HG02973 (cell line): ENCODE measurements at regions not wholly inside any gene's neighbourhood (a gene's known extent, or its start where the extent isn't known, plus 50 kb on each side); places are given as distances from the start of the nearest gene placed in this dataset.
"Not testable (repeated sequence)": the region's sequence is repeated elsewhere in the genome, so short reads cannot be mapped to it uniquely, and the experiment has no call there.

Experiments used
- ATAC-seq: cut with Tn5 transposase; IDR thresholded peaks from one replicate; pipeline ENCODE4 v1.9.1; 2021; ENCODE audit warnings: moderate library complexity; ENCODE audit not compliant: unreplicated experiment

DNA sequence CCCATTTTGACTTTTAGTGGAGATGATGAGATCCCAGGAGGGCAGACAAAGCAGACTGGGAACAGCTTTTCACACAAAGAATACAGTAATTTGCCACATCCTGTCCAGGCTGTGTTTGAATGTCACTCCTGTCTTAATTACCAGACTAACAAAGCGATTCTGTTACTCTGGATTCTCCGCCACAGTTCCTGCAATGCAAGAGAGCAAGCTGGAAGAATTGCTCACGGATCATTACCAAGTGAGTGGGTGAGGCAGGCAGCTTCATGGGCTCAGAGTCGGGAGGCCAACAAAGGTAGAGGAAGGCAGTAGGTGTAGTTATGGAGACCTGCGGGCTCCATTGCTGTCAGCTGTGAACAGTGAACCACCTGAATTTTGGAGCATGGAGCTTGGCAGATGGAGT is 250.5 kb upstream of the ATP5MC3 start:
- no peak for ATAC-seq

DNA sequence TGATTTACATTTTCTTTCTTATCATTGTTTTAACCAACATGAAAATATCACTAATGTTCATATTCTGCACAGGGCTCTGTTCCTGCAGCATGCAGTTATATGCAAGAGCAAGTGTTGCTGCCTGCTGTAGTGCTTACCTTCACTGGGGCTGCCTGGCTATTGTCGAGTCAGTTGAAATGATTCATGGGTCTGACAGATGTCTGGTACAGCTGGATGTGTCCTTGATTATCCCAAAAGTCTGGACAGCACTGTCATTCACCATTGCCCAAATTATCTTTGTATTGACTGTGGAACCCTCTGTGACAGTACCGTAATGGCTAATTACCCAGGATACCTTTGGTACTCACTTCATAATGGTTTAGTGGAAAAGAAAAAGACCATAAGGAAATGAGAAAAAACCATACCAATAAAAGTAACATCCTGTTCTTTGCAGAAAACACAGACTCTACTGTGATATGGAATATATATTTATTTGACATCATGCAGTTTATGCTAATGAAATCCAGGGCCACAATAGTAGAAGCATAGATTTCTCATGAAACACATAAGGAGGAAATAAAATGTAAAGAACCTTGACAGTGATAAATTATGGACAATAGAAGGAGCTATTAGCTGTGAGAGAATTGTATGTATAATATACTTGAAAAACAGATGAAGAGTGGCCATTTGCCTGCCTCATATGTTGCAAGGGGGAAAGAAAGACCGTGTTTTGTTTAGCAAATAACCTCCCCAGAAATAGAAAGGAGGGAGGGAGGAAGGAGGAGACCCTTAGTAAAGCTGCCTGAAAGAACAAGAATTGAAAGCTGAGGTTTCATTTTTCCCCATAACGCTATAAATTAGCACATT is 249.8 kb upstream of the ATP5MC3 start:
- ATAC-seq: no peak

DNA sequence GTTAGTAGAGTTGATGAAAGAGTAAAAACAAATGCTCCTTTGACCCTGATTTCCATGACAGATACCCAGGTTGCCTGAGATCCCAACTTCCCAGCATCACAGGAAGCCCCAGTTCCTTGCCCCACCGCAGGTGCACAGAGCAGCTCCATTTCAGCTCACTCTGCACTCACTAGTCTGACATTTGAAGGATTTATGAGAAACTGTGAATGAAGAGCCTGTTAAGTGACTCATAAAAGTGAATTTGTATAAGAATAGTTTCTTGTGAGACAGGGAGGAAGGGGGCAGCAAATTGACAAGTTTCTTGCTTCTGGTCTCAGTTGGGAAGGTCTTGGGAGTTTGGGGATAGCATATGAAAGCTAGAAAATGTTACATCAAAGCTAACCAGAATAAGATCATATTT is 248.7 kb upstream of the ATP5MC3 start:
- no peak for ATAC-seq

DNA sequence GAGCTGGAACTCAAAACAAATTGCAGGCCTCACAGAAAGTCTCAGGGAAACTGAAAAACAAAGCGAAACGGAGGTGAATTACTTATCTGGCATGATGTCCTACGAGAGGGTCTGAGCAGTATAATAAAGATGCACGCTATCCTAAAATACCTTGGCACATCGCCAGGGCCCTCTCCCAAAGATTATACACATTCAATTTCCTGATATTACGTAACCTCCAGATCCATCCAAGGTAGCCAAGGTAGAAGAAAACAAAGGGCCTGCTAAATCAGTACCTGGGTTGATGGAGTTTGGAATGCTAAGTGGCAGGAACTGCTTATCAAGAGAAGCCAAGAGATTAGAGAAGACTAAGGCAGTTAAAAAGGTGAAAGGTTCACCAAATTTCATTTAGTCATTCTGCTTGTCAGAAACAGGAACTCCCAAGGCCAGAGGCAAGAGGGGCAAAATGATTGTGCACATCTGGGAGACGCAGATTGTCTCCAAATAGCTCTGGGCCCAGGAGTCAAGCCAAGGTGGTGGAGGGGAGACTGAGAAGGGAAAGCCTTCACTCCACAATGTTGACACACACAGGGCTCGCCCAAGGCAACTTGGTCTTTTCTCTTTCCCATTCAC is 236.8 kb upstream of the ATP5MC3 start:
- ATAC-seq: no peak

DNA sequence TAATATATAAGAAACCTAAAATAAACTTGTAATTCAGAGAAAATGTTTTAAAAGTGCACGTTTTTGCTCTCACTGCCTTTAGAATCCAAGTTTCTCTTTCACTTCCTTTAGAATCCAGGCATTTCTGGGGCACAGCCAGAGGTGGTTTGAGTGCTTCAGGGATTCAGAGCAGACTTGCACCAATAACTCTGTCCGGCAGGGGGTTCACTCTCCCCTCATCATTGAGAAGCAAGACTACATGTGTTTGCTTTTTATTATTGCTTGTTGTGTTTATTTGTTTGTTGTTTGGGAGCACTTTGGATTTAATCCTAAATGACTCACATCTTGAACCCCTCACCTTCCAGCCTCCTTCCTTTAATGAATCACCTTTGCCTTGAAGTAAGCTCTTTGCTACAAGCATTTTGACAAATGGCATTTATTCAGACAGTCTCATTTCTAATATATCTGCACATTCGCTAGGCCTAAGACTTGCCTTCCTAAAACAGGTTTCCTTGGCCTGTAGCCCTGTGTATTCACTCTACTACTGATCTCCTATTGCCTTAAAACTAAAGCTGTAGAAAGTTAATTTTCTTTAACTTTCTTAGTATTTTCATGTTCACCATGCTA is 233.5 kb upstream of the ATP5MC3 start:
- ATAC-seq: no peak

DNA sequence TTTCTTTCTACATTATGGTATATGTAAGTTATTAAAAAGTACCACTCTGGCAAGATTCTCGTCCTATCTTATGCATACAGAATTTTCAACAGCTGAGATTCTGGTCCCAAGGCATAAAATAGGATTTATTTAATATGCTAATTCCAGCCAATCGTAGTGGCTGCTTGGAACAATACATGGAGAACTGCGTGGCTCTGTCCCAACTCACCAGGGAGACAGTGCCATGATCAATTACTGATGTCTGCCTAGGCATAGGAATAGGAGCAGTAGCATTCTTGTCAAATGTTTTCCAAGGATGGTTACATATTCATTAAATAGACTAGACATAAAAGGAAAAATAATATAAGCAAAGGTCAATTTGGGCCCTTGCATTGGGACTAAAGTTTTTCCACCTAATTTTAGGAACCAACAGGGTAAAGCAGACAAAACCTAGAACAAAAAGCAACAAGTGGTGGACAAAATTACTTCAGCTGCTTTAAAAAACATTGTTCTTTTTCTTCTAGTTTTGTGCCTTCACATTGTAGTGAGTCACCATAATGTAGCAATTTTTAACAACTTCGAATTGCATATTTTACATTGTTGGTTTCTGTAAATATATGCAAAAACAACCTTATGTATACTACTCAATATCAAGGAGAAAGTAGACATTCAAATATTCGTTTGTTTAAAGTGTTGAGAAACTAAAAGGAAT is 232.8 kb upstream of the ATP5MC3 start:
- no peak for ATAC-seq

DNA sequence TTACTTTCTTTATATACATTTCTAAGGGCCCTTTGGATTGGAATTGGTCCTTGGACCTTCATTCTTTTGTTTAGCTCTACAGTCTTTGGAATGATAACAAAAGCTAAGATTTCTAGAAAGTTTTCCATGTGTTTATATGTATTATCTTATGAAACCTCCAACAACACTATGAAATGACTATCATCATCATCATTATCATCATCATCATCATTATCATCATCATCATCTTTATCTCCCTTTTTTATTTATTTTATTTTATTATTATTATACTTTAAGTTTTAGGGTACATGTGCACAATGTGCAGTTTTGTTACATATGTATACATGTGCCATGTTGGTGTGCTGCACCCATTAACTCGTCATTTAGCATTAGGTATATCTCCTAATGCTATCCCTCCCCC is 229.4 kb upstream of the ATP5MC3 start:
- not testable (repeated sequence) for ATAC-seq

DNA sequence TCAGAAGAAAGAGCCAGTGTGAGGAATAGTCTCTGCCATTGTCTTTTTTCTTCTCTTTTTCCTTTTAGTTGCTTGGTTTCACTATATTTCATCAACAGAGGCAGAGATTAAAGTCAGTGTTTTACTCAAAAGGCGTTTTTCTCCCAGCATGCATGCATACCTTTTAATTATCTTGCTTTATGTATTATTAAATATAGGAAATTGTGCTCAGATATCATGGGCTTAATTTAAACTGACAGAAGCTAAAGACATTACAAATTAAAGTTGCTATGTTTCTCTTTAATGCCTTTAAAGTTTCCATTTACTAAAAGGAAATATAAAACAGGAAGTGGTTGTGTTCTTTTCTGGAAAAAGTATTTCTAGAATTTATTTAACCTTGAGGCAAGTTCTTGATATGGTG is 223.3 kb upstream of the ATP5MC3 start:
- ATAC-seq: no peak

DNA sequence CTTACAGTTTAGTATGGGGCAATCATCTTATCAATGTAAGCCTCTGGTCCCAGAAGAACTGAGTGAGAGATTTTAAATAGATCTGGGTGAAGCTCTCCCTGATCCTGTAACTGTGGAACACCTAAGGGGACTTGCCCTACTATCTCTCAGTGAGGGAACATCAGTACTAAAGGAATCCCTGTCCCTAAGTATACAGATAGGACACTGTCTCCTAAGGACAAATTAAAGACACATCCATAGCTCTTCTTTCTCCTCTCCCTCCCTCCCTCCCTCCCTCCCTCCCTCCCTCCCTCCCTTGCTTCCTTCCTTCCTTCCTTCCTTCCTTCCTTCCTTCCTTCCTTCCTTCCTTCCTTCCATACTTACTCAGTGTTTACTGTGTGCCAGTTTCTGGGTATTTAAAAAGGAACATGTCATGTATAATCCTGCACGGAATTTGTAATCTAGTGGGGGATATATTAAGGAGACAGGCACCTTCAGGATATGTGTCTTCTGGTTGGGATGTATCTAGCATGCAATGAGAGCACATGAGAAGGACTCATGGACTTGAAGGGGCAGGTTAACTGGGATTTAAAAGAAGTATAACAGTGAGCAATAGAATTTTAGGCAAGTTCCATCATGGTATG is 222.2 kb upstream of the ATP5MC3 start:
- no peak for ATAC-seq

DNA sequence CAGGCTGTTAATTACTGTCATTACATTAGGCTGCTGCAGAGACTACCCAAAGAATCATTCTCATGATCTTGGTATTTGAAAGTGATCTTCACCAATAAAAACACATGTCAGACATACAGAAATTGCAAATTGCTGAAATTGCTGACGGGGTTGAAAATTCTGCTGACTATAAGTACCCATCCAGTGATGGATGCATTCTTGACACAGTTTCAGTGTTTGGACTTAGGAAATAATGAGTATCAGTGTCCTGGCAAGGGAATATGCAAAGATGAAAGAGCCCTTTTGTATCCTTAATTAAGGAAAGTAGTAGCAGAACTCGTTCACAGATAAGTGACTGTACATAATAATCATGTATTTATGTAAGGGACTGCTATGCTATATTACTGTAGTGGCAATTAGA is 221.1 kb upstream of the ATP5MC3 start:
- no peak for ATAC-seq

DNA sequence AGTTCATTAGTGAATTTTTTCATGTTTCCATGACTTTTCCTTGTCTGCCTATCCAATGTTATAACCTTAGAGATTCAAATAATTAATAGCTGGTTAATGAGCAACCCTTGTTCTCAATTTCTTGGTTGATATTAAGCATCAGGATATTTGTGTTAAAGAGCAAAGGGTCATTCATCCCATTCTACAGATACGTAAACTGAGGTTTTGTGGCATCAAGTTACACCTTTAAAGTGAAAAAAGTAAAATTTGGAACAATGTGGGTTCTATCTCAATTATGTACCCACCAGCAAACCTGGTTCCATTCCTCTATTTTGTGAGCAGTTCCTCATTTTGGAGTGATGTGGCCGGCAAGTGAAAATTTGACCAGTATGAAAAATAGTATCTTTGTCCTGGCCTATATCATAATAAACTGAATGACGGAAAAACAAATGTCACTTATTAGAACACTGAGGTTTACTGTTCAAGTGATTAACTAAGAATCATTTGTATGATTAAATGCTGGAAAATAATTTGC is 220.5 kb upstream of the ATP5MC3 start:
- no peak for ATAC-seq

DNA sequence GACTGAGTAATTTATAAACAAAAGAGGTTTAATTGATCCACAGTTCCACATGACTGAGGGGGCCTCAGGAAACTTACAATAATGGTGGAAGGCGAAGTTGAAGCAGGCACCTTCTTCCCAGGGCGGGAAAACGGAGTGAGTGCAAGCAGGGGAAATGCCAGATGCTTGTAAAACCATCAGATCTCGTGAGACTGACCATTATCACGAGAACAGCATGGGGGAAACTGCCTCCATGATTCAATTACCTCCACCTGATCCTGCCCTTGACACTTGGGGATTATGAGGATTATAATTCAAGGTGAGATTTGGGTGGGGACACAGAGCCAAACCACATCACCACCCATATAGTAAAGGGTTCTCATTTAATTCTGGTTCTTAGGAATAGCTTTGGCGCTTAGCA is 219.5 kb upstream of the ATP5MC3 start:
- no peak for ATAC-seq

DNA sequence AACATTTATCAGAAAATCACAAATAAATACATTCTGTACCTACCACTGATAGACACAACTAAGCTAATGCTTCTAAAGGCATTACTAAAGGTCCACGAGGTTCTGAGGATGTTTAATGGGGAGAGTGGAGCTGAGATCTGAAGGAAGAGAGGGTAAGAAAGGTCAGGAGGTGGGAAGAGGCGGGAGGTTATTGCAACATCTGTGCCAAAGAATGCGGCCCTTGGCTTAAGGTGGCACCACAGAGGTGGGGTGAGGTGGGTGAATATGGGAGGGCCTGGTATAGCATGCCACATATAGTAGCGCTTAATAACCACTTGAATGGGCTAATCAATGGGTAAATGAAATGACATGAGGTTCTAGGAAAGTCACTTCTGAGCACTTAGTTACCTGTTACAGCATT is 217.8 kb upstream of the ATP5MC3 start:
- ATAC-seq: no peak

DNA sequence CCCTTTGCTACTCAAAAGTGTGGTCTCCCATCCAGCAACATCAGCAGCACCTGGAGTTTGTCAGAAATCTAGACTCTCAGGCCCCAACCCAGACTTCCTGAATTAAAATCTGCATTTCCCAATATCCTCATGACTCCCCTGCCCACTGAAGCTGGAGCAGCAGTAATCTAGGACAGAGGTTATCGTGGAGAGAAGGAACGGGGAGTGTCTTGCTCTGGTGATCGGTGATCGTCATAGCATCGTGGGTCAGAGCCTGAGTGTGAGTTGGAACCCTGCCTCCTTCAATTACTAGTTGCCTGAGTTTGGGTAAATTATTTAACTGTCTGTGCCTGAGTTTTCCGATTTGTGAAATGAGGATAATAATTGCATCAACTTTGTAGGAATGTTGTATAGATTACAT is 217.3 kb upstream of the ATP5MC3 start:
- ATAC-seq: no peak

DNA sequence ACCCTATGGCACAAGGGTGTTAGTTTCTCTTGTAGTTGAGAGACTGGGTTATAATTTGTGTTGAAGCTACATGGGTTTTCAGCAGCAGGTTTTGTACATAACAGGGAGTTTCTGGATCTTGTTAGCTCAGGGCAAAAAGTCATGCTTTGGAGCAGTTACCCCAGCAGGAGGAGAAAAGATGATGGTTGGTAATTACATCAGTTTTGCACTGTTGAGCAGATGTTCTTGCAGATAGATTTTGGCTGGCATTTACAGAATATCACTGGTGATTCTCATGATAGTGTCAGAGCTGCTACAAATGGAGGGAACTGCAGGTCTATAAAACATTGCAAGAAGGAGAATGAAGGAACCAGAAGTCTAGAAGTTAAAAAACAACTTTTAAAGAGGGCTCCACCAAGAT is 215.2 kb upstream of the ATP5MC3 start:
- no peak for ATAC-seq

DNA sequence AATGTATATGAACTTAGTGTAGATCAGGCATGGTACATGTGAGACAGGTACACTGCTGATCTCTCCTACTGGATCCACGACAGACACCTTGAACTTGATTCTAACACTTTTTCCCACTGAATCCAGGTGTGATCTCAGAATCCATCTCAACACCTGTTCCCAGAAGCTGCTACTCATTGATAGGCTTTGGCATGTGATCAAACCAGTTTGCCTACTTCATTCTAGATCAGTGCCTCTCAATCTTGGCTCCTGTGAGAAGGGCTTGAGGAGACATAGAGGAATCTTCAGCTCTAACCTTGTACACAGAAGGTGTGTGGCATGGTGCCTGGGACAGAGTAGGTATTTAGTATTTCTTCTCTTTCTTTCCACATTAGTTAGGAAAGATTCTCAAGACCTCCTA is 212.3 kb upstream of the ATP5MC3 start:
- ATAC-seq: no peak

DNA sequence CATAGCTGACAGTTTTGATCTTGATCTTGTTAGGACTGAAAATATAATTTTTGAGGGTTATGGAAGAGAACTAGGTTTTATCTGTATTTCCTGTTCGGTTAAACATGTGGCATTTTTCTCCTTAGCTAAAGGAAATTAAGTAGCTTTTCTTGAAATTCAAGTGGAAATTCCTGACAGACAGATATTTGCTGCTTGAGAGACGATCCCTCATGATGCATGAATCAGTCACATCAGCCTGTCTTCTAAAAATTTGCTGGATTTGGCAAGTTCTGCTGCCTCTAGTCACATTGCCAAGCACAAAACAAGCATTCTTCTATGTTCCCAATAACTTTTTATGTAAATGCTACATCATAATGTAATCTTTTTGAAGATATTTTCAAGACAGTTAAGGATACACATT is 201.8 kb upstream of the ATP5MC3 start:
- ATAC-seq: no peak

DNA sequence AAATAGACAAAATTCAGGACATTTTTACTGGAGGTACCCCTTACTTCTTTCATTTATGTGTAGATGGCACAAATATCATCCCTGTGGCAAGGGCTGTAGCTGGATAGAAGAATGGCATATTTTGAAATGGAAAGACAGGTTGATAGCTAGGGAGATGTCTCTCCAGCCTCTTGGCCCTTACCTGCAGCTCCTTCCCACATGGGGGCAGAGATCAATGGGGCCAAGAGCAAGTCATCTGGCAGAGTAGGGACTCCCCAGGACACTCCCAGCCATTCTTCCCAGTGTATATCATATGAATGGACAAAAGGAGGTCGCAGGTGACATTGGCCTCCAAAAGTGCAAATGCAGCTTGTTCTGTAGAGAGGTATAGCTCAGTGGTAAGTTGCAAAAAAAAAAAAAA is 192.2 kb upstream of the ATP5MC3 start:
- ATAC-seq: no peak

DNA sequence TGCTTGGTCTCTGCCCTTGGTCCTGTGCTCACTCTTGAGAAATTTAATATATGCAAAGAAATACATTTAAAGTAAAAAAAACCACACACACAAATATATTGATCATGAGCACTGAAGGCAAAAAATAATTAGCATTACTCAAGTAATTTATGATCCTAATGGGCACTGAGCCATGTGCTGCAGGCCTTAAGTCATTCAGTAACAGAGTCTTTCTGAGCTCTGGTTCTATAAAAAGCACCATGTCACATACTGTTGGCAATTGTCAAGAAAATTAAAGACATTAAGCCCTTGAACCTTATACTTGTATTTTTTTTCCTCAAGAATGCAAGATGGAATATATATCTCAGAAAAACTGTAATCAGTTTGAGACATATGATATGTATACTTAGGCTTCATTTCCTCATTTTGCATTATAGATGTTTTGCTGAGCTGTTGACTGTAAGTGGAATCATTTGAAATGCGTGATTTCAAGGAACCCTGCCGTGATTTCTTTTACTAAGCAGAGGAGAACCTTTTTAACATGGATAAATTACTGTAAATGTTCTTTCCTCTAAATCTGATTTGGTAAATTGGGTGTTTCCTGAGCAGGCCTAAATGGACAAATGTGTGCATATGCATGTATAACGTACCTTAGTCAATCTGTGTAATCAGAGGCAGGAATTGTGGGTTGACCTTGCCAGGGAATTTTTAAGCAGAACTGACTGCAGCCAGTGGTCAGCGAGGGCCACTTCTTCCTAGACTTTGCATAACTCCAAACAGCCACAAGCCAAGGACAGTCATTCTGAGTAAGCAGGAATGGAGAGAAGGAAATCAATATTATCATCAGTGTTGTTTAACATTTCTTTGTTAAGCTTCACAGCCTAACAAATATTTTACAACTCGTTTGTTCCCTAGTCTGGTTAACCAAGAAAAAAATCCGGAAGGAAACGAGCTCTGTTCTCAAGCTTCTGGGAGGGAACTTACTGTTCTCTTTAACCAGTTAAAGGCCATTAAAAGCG is 191.5 kb upstream of the ATP5MC3 start:
- ATAC-seq: no peak

DNA sequence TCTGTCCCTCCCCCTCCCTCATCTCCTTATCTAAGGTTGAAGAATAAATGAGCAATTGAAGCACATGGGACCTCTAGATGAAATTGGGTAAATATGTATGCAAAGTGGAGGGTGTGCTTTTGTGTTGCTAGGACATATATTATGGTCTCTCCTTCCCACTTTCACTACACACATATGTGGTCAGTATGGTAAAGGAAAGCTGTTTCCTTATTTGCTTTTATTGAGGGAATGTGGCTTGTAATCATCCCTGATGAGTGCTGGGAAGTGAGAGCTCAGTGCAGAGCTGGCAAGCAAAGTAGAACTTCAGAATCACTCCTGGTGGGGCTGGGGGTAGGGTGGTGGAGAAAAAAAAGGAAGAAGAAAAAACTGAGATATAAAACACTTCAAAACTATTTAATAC is 189.9 kb upstream of the ATP5MC3 start:
- ATAC-seq: no peak
